AG09319 (cell line): ENCODE measurements at regions not wholly inside any gene's neighbourhood (a gene's known extent, or its start where the extent isn't known, plus 50 kb on each side); places are given as distances from the start of the nearest gene placed in this dataset.
"Not testable (repeated sequence)": the region's sequence is repeated elsewhere in the genome, so short reads cannot be mapped to it uniquely, and the experiment has no call there.

ENCODE experiments used
- DNase-seq: peaks from one replicate; pipeline ENCODE4 v3.0.0-alpha.2; 2010; ENCODE audit warnings: low read depth; ENCODE audit errors: extremely low read depth
- CTCF ChIP-seq: IDR thresholded peaks from 2 replicates; pipeline ENCODE4 v1.5.1; 2011; ENCODE audit warnings: low read depth, mild to moderate bottlenecking, inconsistent platforms, low read length, moderate library complexity

- DNase-seq, result no peak
- TF ChIP-seq CTCF, result no peak
Observed at GRCh38 chr20:48382304-48382703, 445.5 kb downstream of the PREX1 start.

- TF ChIP-seq CTCF, result no peak
- no peak for DNase-seq
Observed at GRCh38 chr20:48381353-48382120, 446.3 kb downstream of the PREX1 start.

- DNase-seq, result no peak
- no peak for TF ChIP-seq CTCF
Observed at GRCh38 chr20:48380661-48381060, 447.1 kb downstream of the PREX1 start.

GRCh38 chr20:48378976-48379675 lies 448.7 kb downstream of the PREX1 start:
- DNase-seq, result no peak
- no peak for TF ChIP-seq CTCF

GRCh38 chr20:48377940-48378339 lies 449.9 kb downstream of the PREX1 start:
- no peak for TF ChIP-seq CTCF
- no peak for DNase-seq

GRCh38 chr20:48375804-48376203 lies 452.0 kb downstream of the PREX1 start:
- no peak for DNase-seq
- no peak for TF ChIP-seq CTCF

- no peak for TF ChIP-seq CTCF
- no peak for DNase-seq
Observed at GRCh38 chr20:48374991-48375595, 452.7 kb downstream of the PREX1 start.

- not testable (repeated sequence) for DNase-seq
Observed at GRCh38 chr20:48374031-48374907, 453.5 kb downstream of the PREX1 start.
